ENCODE measurements at regions not wholly inside any gene's neighbourhood (a gene's known extent, or its start where the extent isn't known, plus 50 kb on each side); places are given as distances from the start of the nearest gene placed in this dataset.

DNA sequence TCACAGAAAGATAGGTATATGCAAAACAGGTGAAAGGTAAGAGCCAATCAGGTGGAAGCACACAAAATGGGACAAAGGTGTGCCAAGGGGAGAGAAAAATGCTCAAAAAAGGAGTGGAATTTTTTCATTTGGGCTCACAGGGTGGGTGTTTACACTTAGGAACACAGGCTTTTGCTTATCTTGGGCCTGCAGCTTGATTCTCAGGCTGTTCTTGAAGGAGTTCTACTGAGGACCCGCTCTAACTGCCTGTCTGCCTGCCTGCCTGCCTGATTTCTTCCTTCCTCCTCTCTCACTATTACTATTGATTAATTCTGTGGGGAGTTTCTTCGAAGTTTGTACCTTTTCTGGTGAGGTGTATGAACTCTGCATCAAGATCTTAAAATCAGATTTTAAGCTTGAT, 120.3 kb upstream of the CTSO start:
- no peak for TF ChIP-seq POLR2AphosphoS5 (IDR thresholded peaks at IDR 0.05)
- TF ChIP-seq, protein P1, sequence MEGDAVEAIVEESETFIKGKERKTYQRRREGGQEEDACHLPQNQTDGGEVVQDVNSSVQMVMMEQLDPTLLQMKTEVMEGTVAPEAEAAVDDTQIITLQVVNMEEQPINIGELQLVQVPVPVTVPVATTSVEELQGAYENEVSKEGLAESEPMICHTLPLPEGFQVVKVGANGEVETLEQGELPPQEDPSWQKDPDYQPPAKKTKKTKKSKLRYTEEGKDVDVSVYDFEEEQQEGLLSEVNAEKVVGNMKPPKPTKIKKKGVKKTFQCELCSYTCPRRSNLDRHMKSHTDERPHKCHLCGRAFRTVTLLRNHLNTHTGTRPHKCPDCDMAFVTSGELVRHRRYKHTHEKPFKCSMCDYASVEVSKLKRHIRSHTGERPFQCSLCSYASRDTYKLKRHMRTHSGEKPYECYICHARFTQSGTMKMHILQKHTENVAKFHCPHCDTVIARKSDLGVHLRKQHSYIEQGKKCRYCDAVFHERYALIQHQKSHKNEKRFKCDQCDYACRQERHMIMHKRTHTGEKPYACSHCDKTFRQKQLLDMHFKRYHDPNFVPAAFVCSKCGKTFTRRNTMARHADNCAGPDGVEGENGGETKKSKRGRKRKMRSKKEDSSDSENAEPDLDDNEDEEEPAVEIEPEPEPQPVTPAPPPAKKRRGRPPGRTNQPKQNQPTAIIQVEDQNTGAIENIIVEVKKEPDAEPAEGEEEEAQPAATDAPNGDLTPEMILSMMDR (IDR thresholded peaks at IDR 0.05), result no peak
- no peak for TF ChIP-seq EP300 (IDR thresholded peaks at IDR 0.05)

Measured in gastroesophageal sphincter (tissue), 3 donors.